ENCODE measurements at regions not wholly inside any gene's neighbourhood (a gene's known extent, or its start where the extent isn't known, plus 50 kb on each side); places are given as distances from the start of the nearest gene placed in this dataset.

GRCh38 chr14:34030864-34031263, 80.0 kb upstream of the EGLN3 start:
- no peaks in the 10 kb centered on the region for H3K79me2 ChIP-seq (replicated peaks; ENCODE audit: insufficient read depth, low read length)
- H3K4me2 ChIP-seq (ENCODE audit: low read length), result no peak overlapping the region
- H4K20me1 ChIP-seq (ENCODE audit: insufficient read depth), result no peaks in the 10 kb centered on the region
- H3K9me3 ChIP-seq (ENCODE audit: low read length), result no peaks in the 10 kb centered on the region
- H3K27ac ChIP-seq (ENCODE audit: low read length), result no peak overlapping the region
- no peaks in the 10 kb centered on the region for H3F3A ChIP-seq (ENCODE audit: insufficient read depth, low read length, poor library complexity, severe bottlenecking)
- no peaks in the 10 kb centered on the region for H3K36me3 ChIP-seq (ENCODE audit: insufficient read depth, low read length)
- no peaks in the 10 kb centered on the region for H3K27me3 ChIP-seq (ENCODE audit: insufficient read depth, low read depth, low read length)
- no peak for TF ChIP-seq SMC3 (conservative IDR thresholded peaks at IDR 0.05; ENCODE audit: poor library complexity)
- TF ChIP-seq POLR2AphosphoS5 (IDR thresholded peaks at IDR 0.05), result no peak
- TF ChIP-seq EP300 (conservative IDR thresholded peaks at IDR 0.05; ENCODE audit: poor library complexity, severe bottlenecking), result no peak
- no peak for TF ChIP-seq TAF1 (IDR thresholded peaks at IDR 0.05; ENCODE audit: low read depth)
- TF ChIP-seq CTCF (IDR thresholded peaks at IDR 0.05; ENCODE audit: poor library complexity, severe bottlenecking), result no peak
- no peak for TF ChIP-seq REST (IDR thresholded peaks at IDR 0.05; ENCODE audit: borderline replicate concordance)
- no peak for TF ChIP-seq MXI1 (conservative IDR thresholded peaks at IDR 0.05; ENCODE audit: poor library complexity, severe bottlenecking)
- no peak for TF ChIP-seq RAD21 (conservative IDR thresholded peaks at IDR 0.05)
- no peak for TF ChIP-seq EZH2 (IDR thresholded peaks at IDR 0.05; ENCODE audit: borderline replicate concordance, insufficient read depth, low read length, poor library complexity, severe bottlenecking)
- H2AFZ ChIP-seq (ENCODE audit: low read depth, low read length), result no peak overlapping the region
- no peaks in the 10 kb centered on the region for H3K9me2 ChIP-seq (ENCODE audit: insufficient read depth, low read length)
- no peak overlapping the region for H3K4me3 ChIP-seq (ENCODE audit: low read length)
- H3K9ac ChIP-seq (ENCODE audit: low read length), result no peak overlapping the region

GRCh38 chr14:34029921-34030334, 79.1 kb upstream of the EGLN3 start:
- no peak overlapping the region for H3K4me2 ChIP-seq (ENCODE audit: low read length)
- no peak overlapping the region for H3K9ac ChIP-seq (ENCODE audit: low read length)
- no peak overlapping the region for H2AFZ ChIP-seq (ENCODE audit: low read depth, low read length)
- no peaks in the 10 kb centered on the region for H3F3A ChIP-seq (ENCODE audit: insufficient read depth, low read length, poor library complexity, severe bottlenecking)
- no peaks in the 10 kb centered on the region for H3K27me3 ChIP-seq (ENCODE audit: insufficient read depth, low read depth, low read length)
- H3K36me3 ChIP-seq (ENCODE audit: insufficient read depth, low read length), result no peaks in the 10 kb centered on the region
- no peak overlapping the region for H3K4me3 ChIP-seq (ENCODE audit: low read length)
- H3K9me3 ChIP-seq (ENCODE audit: low read length), result no peaks in the 10 kb centered on the region
- no peaks in the 10 kb centered on the region for H3K79me2 ChIP-seq (replicated peaks; ENCODE audit: insufficient read depth, low read length)
- no peaks in the 10 kb centered on the region for H3K9me2 ChIP-seq (ENCODE audit: insufficient read depth, low read length)
- H4K20me1 ChIP-seq (ENCODE audit: insufficient read depth), result no peaks in the 10 kb centered on the region
- H3K27ac ChIP-seq (ENCODE audit: low read length), result no peak overlapping the region
- TF ChIP-seq POLR2AphosphoS5 (IDR thresholded peaks at IDR 0.05) (no peak), TAF1 (IDR thresholded peaks at IDR 0.05; ENCODE audit: low read depth) (no peak), MXI1 (conservative IDR thresholded peaks at IDR 0.05; ENCODE audit: poor library complexity, severe bottlenecking) (no peak), EP300 (conservative IDR thresholded peaks at IDR 0.05; ENCODE audit: poor library complexity, severe bottlenecking) (no peak), CTCF (IDR thresholded peaks at IDR 0.05; ENCODE audit: poor library complexity, severe bottlenecking) (no peak), EZH2 (IDR thresholded peaks at IDR 0.05; ENCODE audit: borderline replicate concordance, insufficient read depth, low read length, poor library complexity, severe bottlenecking) (no peak), SMC3 (conservative IDR thresholded peaks at IDR 0.05; ENCODE audit: poor library complexity) (no peak), REST (IDR thresholded peaks at IDR 0.05; ENCODE audit: borderline replicate concordance) (no peak), RAD21 (conservative IDR thresholded peaks at IDR 0.05) (no peak)
